ENCODE measurements at regions not wholly inside any gene's neighbourhood (a gene's known extent, or its start where the extent isn't known, plus 50 kb on each side); places are given as distances from the start of the nearest gene placed in this dataset.

GRCh38 chr21:23480591-23481270, 2126.6 kb downstream of the MRPL39 start:
- no peak for DNase-seq

DNA sequence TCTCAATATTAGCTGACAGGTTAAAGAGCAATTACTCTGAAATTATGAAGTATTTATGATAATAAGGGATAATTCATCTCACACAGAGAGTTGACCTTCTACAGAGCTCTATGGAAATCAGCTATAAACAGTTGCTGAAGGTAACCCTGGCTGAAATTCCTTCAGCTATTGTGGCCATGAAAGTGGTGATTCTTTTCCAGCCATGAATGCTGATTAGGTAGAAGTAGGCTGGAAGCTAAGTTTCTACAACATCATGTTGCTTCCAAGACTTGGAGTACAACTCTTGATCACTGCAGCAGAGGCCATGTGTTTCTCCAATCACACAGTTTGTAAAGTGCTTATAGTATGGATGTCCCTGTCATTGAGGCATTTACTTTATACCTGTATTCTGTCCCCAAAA, 2128.9 kb downstream of the MRPL39 start:
- no peak for DNase-seq

DNA sequence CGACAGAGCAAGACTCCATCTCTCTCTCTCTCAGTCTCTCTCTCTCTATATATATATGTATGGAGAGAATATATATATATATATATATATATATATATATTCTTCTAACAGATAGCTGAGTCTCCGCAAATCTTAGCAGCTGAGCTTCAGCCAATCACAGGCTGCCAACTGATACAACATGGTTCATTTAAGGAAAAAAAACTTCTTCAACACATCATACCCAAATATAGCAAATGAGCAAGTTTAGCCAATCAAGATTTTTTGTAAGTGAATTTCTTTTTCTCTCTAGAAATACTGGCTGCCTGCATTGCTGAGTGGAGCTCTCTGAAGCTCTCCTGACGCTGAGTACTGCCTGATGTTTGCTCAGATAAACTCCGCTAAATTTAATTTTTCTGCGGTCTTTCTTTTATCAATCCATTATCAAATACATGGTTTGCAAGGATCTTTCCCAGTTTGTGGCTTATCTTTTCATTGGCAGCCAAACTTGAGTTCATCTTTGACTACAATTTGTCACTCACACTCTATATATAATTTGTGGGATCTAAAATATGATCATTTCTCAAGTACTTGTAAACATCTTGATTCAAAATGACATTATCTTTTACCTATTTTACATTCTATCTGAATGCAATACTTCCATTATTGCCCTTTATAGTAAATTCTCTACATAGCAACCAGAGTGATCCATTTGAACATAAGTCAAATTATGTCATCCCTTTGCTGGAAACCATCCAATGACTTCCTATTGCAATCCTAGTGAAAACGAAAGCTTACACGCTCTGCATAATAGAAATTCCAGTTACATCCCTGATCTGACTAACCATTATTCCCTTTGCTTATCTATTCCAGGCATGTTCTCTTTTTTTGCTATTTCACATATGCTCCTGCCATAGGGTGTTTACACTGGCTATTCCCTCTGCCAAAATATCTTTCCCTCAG, 2131.7 kb downstream of the MRPL39 start:
- no peak for DNase-seq

- no peak for DNase-seq
Observed at GRCh38 chr21:23471877-23472276, 2135.4 kb downstream of the MRPL39 start.

DNA sequence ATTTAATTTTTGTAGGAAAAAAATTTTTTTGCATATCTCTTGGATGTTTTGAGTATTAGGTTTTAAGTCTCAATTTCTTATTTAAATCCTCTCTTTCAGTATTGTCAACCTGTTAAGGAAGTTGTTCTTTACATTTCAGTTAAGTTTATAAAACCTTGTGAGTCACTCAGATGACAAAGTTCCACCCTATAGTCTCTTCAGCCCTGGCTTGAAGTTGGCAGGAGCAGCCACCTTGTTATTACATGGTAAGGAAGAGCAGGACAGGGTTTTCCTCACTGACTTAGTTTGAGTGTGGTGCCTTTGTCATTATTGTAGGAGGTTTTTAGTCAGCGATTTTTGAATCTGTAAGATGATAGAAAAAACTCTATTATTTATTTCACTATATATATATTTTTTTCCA, 2143.9 kb downstream of the MRPL39 start:
- no peak for DNase-seq

DNA sequence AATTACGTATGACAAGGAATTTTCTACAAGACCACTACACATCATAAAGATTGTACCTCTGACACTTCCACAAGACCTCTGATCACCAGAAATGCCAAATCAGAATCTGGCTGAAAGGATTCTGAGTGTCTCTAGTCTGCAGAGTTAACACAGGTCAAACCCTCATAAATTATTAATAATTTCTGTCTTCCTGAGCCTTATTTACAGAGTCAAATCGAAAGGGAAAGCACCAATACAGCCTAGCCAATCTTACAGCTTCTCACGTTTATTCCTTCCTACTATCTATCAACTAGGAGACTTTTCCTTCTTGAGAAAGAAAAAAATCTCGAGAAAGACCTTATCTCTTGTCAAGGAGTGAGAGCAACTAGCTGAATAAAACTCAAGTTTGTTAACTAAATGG, 2151.6 kb downstream of the MRPL39 start:
- no peak for DNase-seq

- DNase-seq: no peak
Observed at GRCh38 chr21:23452384-23453083, 2154.7 kb downstream of the MRPL39 start.

- no peak for DNase-seq
Observed at GRCh38 chr21:23445307-23445706, 2162.0 kb downstream of the MRPL39 start.

DNA sequence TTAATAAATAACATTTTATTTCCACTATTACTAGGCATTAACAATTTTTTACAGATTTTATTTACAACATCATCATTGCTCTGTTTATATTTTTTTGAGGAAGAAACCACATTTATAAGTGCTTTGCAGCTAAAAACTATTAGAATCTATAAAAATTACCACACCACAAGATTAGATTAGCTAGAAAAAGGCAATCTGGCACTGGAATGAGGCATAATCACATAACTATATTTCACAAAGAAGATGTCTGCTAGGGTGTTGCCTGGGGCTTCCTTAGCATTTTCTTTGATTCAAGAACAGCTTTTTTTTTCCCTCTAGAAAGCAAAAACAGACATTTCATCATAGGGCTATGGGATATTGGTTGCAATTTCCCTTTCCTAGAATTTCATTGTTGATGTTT, 2169.2 kb downstream of the MRPL39 start:
- no peak for DNase-seq

DNA sequence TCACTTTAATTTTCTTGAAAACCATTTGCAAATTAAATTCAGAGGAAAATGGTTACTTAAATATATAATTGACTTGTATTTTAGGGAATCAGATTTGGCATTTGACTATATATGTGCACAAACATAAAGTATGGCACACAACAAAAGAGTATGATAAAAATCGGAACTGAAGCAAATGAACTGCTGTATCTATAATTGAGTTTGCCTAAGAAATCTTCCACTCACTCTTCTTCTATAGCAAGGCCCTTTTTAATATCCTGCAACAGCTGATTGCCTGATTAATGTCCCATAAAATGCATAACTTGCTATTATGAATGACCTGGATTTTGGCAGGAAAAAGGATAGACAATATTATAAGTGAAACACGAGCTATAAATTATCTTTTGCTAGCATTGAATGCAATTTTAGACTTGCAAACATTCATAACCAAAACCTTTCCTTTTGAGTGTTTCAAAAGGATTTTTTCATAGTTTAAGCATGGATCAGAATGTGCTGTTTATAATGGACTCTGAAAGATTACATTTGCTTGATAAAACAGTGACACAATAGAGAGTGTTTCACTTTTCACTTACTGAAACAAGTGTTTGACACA, 2204.3 kb downstream of the MRPL39 start:
- no peak for DNase-seq

- no peak for DNase-seq
Observed at GRCh38 chr21:23401278-23401677, 2206.0 kb downstream of the MRPL39 start.

- no peak for DNase-seq
Observed at GRCh38 chr21:23398726-23399125, 2208.6 kb downstream of the MRPL39 start.

GRCh38 chr21:23394458-23394857, 2212.8 kb downstream of the MRPL39 start:
- no peak for DNase-seq

GRCh38 chr21:23384679-23385078, 2222.6 kb downstream of the MRPL39 start:
- DNase-seq: no peak

DNA sequence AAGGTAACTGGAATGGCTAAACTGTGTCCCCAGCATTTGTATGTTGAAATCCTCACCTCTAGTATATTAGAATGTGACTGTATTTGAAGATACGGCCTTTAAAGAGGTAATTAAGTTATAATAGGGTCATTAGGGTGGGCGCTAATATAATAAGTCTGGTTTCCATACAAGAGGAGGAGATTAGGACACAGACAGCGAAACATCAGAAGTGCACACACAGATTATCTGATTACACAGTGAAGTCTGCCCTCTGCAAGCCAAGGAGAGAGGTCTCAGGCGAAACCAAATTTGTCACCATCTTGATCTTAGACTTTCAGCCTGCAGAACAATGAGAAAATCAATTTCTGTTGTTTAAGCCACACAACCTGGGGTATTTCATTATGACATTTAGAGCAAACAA, 2233.1 kb downstream of the MRPL39 start:
- DNase-seq: no peak

GRCh38 chr21:23356905-23357304, 2250.4 kb downstream of the MRPL39 start:
- DNase-seq: no peak

GRCh38 chr21:23316190-23316589, 2291.1 kb downstream of the MRPL39 start:
- DNase-seq: no peak

DNA sequence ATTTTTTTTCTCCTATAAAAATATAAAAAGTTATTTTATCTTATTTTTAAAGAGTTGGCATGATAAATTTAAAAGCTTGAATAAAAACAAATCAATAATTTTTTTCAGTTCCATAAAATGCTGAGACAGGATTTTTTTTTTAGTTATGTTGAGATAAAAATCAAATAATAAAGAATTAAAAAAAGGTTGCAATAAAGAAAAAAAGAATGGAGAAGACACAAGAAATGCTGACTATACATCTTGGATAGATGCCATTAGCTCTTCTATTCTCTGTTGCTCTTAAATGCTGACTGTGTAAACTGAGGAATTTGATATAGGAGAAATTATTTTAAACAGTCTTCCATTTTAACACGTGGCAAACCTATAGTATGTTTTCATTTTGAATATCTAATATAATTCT, 2298.5 kb downstream of the MRPL39 start:
- no peak for DNase-seq

DNA sequence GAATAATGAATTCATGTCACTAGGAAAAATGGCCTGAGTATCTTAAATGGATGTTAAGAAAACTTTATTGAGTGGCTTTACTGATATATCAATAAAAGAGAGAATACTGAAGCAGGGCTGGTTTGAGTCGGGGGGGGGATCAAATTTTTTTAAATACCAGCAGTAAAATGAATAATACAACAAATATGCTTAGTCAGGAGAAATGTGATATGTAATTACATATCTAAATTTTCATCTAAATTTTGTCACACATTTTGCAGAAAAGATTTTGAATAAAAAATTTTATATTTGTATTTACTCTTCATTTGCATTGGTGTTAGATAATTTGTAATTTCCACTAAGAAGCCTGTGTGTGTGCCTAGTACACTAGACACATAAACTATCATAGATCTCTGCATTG, 2300.2 kb downstream of the MRPL39 start:
- no peak for DNase-seq

GRCh38 chr21:23292292-23292691, 2294.1 kb downstream of the NCAM2 start:
- DNase-seq: no peak

GRCh38 chr21:23281917-23282316, 2283.7 kb downstream of the NCAM2 start:
- DNase-seq: no peak

DNA sequence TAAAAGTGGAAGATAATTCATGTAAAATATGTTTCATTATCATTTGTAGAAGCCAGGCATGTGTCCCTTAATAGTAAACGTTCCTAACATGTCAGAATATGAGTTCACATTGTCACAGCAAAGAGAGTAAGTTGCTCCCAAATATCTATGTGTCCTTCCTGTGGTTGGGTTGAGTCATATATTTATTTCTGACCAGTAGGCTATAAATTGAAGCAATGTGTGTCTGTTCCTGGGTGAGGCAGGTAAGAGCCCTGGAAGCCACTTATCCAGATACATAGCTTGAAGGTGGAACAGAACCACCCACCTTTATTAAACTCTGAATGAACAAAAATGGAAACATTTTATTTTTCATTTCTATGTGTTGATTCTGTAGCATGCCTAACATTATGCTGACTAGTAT, 2251.6 kb downstream of the NCAM2 start:
- DNase-seq: no peak

All from hypothalamus (tissue), 51 donors.